ENCODE measurements at regions not wholly inside any gene's neighbourhood (a gene's known extent, or its start where the extent isn't known, plus 50 kb on each side); places are given as distances from the start of the nearest gene placed in this dataset.
"Not testable (repeated sequence)": the region's sequence is repeated elsewhere in the genome, so short reads cannot be mapped to it uniquely, and the experiment has no call there.

DNA sequence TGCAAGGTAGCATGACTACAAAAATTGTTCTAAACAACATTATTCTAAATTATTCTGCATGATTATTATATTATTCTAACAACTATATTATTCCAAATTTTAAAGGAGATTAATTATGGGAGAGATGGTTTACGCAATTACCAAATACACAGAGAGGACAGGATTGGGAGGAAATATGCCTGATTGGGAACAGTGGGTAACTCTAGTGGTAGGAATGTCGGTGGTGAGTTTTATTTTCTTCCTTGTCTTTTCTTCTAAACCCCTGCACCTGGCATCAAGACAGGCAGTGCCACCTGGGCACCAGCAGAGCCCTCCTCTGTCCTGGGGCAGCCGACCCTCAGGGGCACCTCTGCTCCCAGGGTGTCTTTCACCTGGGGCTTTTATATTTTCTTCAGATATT, 357.6 kb downstream of the BCL2L11 start:
- TF ChIP-seq CTCF (IDR thresholded peaks at IDR 0.05); EZH2 (IDR thresholded peaks at IDR 0.05; ENCODE audit: borderline replicate concordance, insufficient read depth, low read depth, low read length, poor library complexity, severe bottlenecking): not testable (repeated sequence)
